OCI-LY7 (cell line): ENCODE measurements at regions not wholly inside any gene's neighbourhood (a gene's known extent, or its start where the extent isn't known, plus 50 kb on each side); places are given as distances from the start of the nearest gene placed in this dataset.

Source experiments
- BruUV-seq: library from RNA; stranded (reverse); fragments of 400-500 nt; replicated peaks from 2 replicates; lab custom pipeline; 2021; lab: Mats Ljungman, UMichigan
- CTCF ChIA-PET: fragments of 300-600 bp; sonication (Branson Sonifier 250); formaldehyde crosslinking; loops from one replicate; lab custom pipeline; 2022; ENCODE audit warnings: antibody characterized with exemption; ENCODE audit not compliant: unreplicated experiment; lab: Charles Lee
- POLR2A ChIA-PET: fragments of 300-600 bp; sonication (Branson Sonifier 250); formaldehyde crosslinking; loops from one replicate; lab custom pipeline; 2022; ENCODE audit warnings: antibody characterized with exemption; lab: Charles Lee
- DNase-seq: peaks from one replicate; pipeline ENCODE4 v3.0.0-alpha.2; 2015; ENCODE audit warnings: low spot score
- H2AFZ ChIP-seq: fragments of 200-600 bp; sonication (generic), shearing (Covaris generic); 2 replicates; pipeline ENCODE4 v1.6.1; 2014; ENCODE audit warnings: mild to moderate bottlenecking, antibody characterized with exemption, low read length, moderate library complexity
- H3K27ac ChIP-seq: fragments of 200-600 bp; sonication (generic); 2 replicates; pipeline ENCODE4 v1.5.1; 2014; ENCODE audit warnings: mixed run types, low read depth, mild to moderate bottlenecking, moderate library complexity, low read length, inconsistent platforms; ENCODE audit not compliant: poor library complexity, severe bottlenecking
- H3K36me3 ChIP-seq: fragments of 200-600 bp; sonication (generic); 2 replicates; pipeline ENCODE4 v1.6.1; 2014; ENCODE audit warnings: mild to moderate bottlenecking, antibody characterized with exemption, low read length, moderate library complexity, mixed read lengths; ENCODE audit not compliant: insufficient read depth
- H3K4me1 ChIP-seq: fragments of 200-600 bp; sonication (generic); 2 replicates; pipeline ENCODE4 v1.5.1; 2014; ENCODE audit warnings: mild to moderate bottlenecking, low read length; ENCODE audit not compliant: insufficient read depth, poor library complexity, severe bottlenecking
- H3K4me2 ChIP-seq: fragments of 200-600 bp; sonication (generic); 2 replicates; pipeline ENCODE4 v1.6.1; 2014; ENCODE audit warnings: mild to moderate bottlenecking, low read length
- H3K4me3 ChIP-seq: fragments of 200-600 bp; sonication (generic); 2 replicates; pipeline ENCODE4 v1.5.1; 2014; ENCODE audit warnings: mild to moderate bottlenecking, low read depth, low read length; ENCODE audit not compliant: poor library complexity, severe bottlenecking
- H3K79me2 ChIP-seq: fragments of 200-600 bp; sonication (generic); 2 replicates; pipeline ENCODE4 v1.6.1; 2016; ENCODE audit warnings: low read depth, mild to moderate bottlenecking, low read length, moderate library complexity, mixed read lengths; ENCODE audit not compliant: insufficient read depth
- H3K9me2 ChIP-seq: fragments of 200-600 bp; sonication (generic); 2 replicates; pipeline ENCODE4 v1.6.1; 2016; ENCODE audit warnings: mild to moderate bottlenecking, low read length, mixed read lengths; ENCODE audit not compliant: insufficient read depth
- H3K9me3 ChIP-seq: fragments of 200-600 bp; sonication (generic); 2 replicates; pipeline ENCODE4 v1.6.1; 2014; ENCODE audit warnings: mild to moderate bottlenecking, mixed run types, low read length, mixed read lengths
- H4K20me1 ChIP-seq: fragments of 200-600 bp; sonication (generic); 2 replicates; pipeline ENCODE4 v1.6.1; 2014; ENCODE audit warnings: mild to moderate bottlenecking, antibody characterized with exemption, low read length, moderate library complexity, mixed read lengths; ENCODE audit not compliant: insufficient read depth
- EZH2phosphoT487 ChIP-seq: fragments of 200-600 bp; sonication (generic); IDR thresholded peaks from 2 replicates; pipeline ENCODE4 v1.6.1; 2018; ENCODE audit warnings: low read depth, borderline replicate concordance, mild to moderate bottlenecking, mixed run types, antibody characterized with exemption, low read length, moderate library complexity, mixed read lengths
- intact Hi-C: fragments of 100-400 bp; cut with micrococcal nuclease; formaldehyde crosslinking; loops from one replicate; pipeline ENCODE4 v1.10.0; 2022; ENCODE audit not compliant: unreplicated experiment
- TF ChIP-seq, protein P1 (sequence below): fragments of 200-600 bp; sonication (generic); conservative IDR thresholded peaks from 2 replicates; pipeline ENCODE4 v1.5.1; 2014; ENCODE audit warnings: mild to moderate bottlenecking, antibody characterized with exemption, low read length, moderate library complexity, mixed read lengths

DNA sequence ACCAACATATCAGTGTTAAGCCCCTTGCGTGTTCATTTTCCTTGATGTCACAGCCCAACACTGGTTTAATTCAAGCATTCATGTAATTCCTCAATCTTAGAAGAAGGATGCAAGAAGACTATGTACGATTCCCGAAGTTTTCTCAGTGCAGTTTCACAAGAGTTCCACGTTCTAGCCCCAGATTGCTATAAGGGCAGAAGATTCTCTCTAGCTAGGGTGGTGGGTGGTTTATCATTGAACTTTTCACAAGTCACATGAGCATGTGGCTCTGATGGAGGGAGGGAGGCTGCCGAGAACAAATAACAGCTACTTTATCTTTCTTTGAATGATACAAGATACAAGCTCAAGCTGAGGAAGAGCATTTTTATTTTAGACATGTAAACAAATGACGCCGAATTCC, 71.9 kb upstream of the NHSL1 start:
- no peak overlapping the region for H3K4me2 ChIP-seq
- no TSS peak for BruUV-seq
- no peak overlapping the region for H3K4me3 ChIP-seq
- no peaks in the 10 kb centered on the region for H3K9me2 ChIP-seq
- intact Hi-C loops = no loop called here
- ChIA-PET CTCF (no interaction called here), POLR2A (no interaction called here)
- no peaks in the 10 kb centered on the region for H3K36me3 ChIP-seq
- no peak for DNase-seq
- H4K20me1 ChIP-seq = no peaks in the 10 kb centered on the region
- TF ChIP-seq EZH2phosphoT487 = no peak
- no peaks in the 10 kb centered on the region for H3K9me3 ChIP-seq
- H3K79me2 ChIP-seq = no peaks in the 10 kb centered on the region
- no peak overlapping the region for H2AFZ ChIP-seq
- H3K27ac ChIP-seq = no peak overlapping the region
- H3K4me1 ChIP-seq = no peaks in the 10 kb centered on the region

- no peak overlapping the region for H2AFZ ChIP-seq
- no peaks in the 10 kb centered on the region for H3K9me2 ChIP-seq
- H3K4me1 ChIP-seq = no peaks in the 10 kb centered on the region
- intact Hi-C loops = no loop called here
- H3K27ac ChIP-seq = no peak overlapping the region
- no peaks in the 10 kb centered on the region for H3K79me2 ChIP-seq
- no peak for DNase-seq
- H3K9me3 ChIP-seq = no peaks in the 10 kb centered on the region
- POLR2A ChIA-PET = no interaction called here
- H4K20me1 ChIP-seq = no peaks in the 10 kb centered on the region
- H3K4me2 ChIP-seq = no peak overlapping the region
- no peaks in the 10 kb centered on the region for H3K36me3 ChIP-seq
- TF ChIP-seq, protein P1, sequence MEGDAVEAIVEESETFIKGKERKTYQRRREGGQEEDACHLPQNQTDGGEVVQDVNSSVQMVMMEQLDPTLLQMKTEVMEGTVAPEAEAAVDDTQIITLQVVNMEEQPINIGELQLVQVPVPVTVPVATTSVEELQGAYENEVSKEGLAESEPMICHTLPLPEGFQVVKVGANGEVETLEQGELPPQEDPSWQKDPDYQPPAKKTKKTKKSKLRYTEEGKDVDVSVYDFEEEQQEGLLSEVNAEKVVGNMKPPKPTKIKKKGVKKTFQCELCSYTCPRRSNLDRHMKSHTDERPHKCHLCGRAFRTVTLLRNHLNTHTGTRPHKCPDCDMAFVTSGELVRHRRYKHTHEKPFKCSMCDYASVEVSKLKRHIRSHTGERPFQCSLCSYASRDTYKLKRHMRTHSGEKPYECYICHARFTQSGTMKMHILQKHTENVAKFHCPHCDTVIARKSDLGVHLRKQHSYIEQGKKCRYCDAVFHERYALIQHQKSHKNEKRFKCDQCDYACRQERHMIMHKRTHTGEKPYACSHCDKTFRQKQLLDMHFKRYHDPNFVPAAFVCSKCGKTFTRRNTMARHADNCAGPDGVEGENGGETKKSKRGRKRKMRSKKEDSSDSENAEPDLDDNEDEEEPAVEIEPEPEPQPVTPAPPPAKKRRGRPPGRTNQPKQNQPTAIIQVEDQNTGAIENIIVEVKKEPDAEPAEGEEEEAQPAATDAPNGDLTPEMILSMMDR = no peak
- no peak for TF ChIP-seq EZH2phosphoT487
- no peak overlapping the region for H3K4me3 ChIP-seq
- CTCF ChIA-PET = no interaction called here
- BruUV-seq = no TSS peak
These were observed 72.4 kb upstream of the NHSL1 start for GRCh38 chr6:138571585-138572166.

GRCh38 chr6:138572167-138572875, 73.0 kb upstream of the NHSL1 start:
- Histone ChIP-seq H3K4me3 (no peak overlapping the region), H2AFZ (no peak overlapping the region), H3K27ac (no peak overlapping the region), H3K4me2 (no peak overlapping the region), H3K4me1 (no peaks in the 10 kb centered on the region), H3K36me3 (no peaks in the 10 kb centered on the region), H4K20me1 (no peaks in the 10 kb centered on the region), H3K9me3 (no peaks in the 10 kb centered on the region), H3K9me2 (no peaks in the 10 kb centered on the region), H3K79me2 (no peaks in the 10 kb centered on the region)
- no peak for DNase-seq
- ChIA-PET POLR2A (no interaction called here), CTCF (interaction anchor here (0.6 kb wide), 1 partner anchor 37 kb away, joined by 3 read pairs; no protein-coding TSS in a partner anchor)
- no peak for TF ChIP-seq EZH2phosphoT487
- TF ChIP-seq, protein P1 = no peak
- intact Hi-C loops = no loop called here
- BruUV-seq = no TSS peak
